Gastroesophageal sphincter (tissue), 4 donors: ENCODE measurements at regions not wholly inside any gene's neighbourhood (a gene's known extent, or its start where the extent isn't known, plus 50 kb on each side); places are given as distances from the start of the nearest gene placed in this dataset.
A peak's percentile ranks its signal among the peaks of the same experiment; 100 is the strongest.

Source experiments
- ATAC-seq: fragments of 150-250 bp; one replicate; pipeline ENCODE4 v1.9.1; 2016; ENCODE audit warnings: mild to moderate bottlenecking, moderate library complexity
- H3K27ac ChIP-seq, 4 donors: fragments of 200-600 bp; sonication (generic) in 3 of 4; 1 replicate in 3 of 4; 2 replicates in 1 of 4; pipeline ENCODE4 v1.5.1; 2016 to 2019
- H3K27me3 ChIP-seq: fragments of 200-600 bp; sonication (generic); one replicate; pipeline ENCODE4 v1.5.1; 2019
- H3K36me3 ChIP-seq, 2 donors: fragments of 200-600 bp; sonication (generic); one replicate each; pipeline ENCODE4 v1.5.1; 2019; ENCODE audit warnings: control low read depth in 1 of 2
- H3K4me1 ChIP-seq, 3 donors: fragments of 200-600 bp; sonication (generic); 1 replicate in 2 of 3; 2 replicates in 1 of 3; pipeline ENCODE4 v1.5.1; 2016 to 2019; ENCODE audit warnings: control low read depth in 2 of 3
- H3K4me3 ChIP-seq, 2 donors: fragments of 200-600 bp; sonication (generic); one replicate each; pipeline ENCODE4 v1.5.1; 2019; ENCODE audit warnings: mild to moderate bottlenecking in 1 of 2, moderate library complexity in 1 of 2
- H3K9me3 ChIP-seq, 3 donors: fragments of 200-600 bp; sonication (generic); one replicate each; pipeline ENCODE4 v1.5.1; 2017 to 2019; ENCODE audit warnings: control low read depth in 2 of 3
- EP300 ChIP-seq: sonication (generic); formaldehyde crosslinking; IDR thresholded peaks from one replicate; pipeline ENCODE4 v1.6.1; 2017; ENCODE audit warnings: antibody characterized with exemption, mild to moderate bottlenecking
- POLR2A ChIP-seq, 2 donors: fragments of 450-650 bp; IDR thresholded peaks; one replicate each; pipeline ENCODE4 v1.6.1; 2017; ENCODE audit warnings: antibody characterized with exemption in 2 of 2, mild to moderate bottlenecking in 2 of 2, moderate library complexity in 1 of 2
- POLR2AphosphoS5 ChIP-seq: sonication (generic); formaldehyde crosslinking; IDR thresholded peaks from one replicate; pipeline ENCODE4 v1.6.1; 2017; ENCODE audit warnings: antibody characterized with exemption
- WGBS, 2 donors: methylation state at CpG; one replicate each; pipeline ENCODE4 v1.1.5; 2018; ENCODE audit warnings: low coverage in 1 of 2; 5-methylcytosine and 5-hydroxymethylcytosine counted together
- TF ChIP-seq, protein P1 (sequence below), 4 experiments: fragments of 200-600 bp in 2 of 4; fragments of 450-650 bp in 2 of 4; sonication (generic) in 1 of 4; IDR thresholded peaks; one replicate each; pipeline ENCODE4 v1.5.1; 2017 to 2019; ENCODE audit warnings: antibody characterized with exemption in 4 of 4, mild to moderate bottlenecking in 2 of 4, moderate library complexity in 2 of 4

DNA sequence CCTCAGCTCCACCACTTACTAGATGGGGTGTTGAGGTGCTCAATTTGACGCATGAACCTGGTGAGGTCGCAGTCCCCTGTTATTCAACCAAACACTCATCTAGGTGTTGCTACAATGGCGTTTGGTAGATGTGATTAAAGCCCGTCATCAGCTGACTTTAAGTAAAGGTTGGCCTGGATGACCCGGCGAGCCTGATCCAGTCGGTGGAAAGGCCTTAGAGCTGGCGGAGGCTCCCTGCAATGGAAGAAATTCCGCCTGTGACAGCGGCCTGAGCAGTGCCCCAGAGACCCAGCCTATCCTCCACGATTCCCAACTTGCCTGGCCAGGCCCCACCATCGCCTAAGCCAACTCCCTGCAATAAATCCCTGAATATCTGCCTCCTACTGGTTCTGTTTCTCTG lies 171.4 kb downstream of the BMP7 start:
- no peak overlapping the region for H3K4me3 ChIP-seq
- no peak for ATAC-seq
- peaks cover 0 to 9% (median 0%) of the 10 kb centered on the region in 3 donors for H3K4me1 ChIP-seq
- no peaks in the 10 kb centered on the region for H3K36me3 ChIP-seq
- H3K9me3 ChIP-seq: no peaks in the 10 kb centered on the region
- no peak overlapping the region for H3K27ac ChIP-seq
- peaks cover 50% of the 10 kb centered on the region for H3K27me3 ChIP-seq
- 71% methylated on average over 5 of the region's 12 CpGs; no CpG with 5 or more reads in 1 of the 2 donors for WGBS, 2 donors
- TF ChIP-seq EP300: no peak
- TF ChIP-seq, protein P1, sequence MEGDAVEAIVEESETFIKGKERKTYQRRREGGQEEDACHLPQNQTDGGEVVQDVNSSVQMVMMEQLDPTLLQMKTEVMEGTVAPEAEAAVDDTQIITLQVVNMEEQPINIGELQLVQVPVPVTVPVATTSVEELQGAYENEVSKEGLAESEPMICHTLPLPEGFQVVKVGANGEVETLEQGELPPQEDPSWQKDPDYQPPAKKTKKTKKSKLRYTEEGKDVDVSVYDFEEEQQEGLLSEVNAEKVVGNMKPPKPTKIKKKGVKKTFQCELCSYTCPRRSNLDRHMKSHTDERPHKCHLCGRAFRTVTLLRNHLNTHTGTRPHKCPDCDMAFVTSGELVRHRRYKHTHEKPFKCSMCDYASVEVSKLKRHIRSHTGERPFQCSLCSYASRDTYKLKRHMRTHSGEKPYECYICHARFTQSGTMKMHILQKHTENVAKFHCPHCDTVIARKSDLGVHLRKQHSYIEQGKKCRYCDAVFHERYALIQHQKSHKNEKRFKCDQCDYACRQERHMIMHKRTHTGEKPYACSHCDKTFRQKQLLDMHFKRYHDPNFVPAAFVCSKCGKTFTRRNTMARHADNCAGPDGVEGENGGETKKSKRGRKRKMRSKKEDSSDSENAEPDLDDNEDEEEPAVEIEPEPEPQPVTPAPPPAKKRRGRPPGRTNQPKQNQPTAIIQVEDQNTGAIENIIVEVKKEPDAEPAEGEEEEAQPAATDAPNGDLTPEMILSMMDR (IDR thresholded peaks at IDR 0.05): no peak
- TF ChIP-seq POLR2A (IDR thresholded peaks at IDR 0.05): no peak
- TF ChIP-seq POLR2AphosphoS5: no peak

DNA sequence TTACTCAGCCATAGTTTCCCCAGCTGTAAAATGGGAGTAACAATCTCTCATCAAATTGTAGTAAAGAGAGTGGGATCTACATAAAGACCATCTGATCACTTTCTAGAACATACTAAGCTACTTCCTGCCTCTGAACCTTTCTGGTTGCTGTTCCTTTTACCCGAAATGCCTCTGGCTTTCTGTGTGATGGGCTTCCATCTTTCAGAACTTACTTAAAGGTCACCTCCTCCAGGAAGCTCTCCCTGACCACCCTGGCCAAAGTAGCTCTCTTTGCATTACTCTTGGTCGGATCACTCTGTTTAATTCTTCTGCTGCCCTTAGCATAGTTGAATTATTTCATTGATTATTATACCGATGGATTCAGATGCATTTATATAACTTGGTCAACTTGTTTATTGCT lies 171.0 kb downstream of the BMP7 start:
- H3K36me3 ChIP-seq: no peaks in the 10 kb centered on the region
- 80 to 89% methylated on average over 3 of the region's 3 CpGs for WGBS, 2 donors
- H3K4me1 ChIP-seq: peaks cover 0 to 9% (median 0%) of the 10 kb centered on the region in 3 donors
- TF ChIP-seq, protein P1 (IDR thresholded peaks at IDR 0.05): no peak
- TF ChIP-seq POLR2A (IDR thresholded peaks at IDR 0.05): no peak
- no peak for TF ChIP-seq POLR2AphosphoS5
- TF ChIP-seq EP300: no peak
- no peaks in the 10 kb centered on the region for H3K9me3 ChIP-seq
- no peak for ATAC-seq
- H3K27ac ChIP-seq: no peak overlapping the region
- H3K27me3 ChIP-seq: peaks cover 49% of the 10 kb centered on the region
- no peak overlapping the region for H3K4me3 ChIP-seq

DNA sequence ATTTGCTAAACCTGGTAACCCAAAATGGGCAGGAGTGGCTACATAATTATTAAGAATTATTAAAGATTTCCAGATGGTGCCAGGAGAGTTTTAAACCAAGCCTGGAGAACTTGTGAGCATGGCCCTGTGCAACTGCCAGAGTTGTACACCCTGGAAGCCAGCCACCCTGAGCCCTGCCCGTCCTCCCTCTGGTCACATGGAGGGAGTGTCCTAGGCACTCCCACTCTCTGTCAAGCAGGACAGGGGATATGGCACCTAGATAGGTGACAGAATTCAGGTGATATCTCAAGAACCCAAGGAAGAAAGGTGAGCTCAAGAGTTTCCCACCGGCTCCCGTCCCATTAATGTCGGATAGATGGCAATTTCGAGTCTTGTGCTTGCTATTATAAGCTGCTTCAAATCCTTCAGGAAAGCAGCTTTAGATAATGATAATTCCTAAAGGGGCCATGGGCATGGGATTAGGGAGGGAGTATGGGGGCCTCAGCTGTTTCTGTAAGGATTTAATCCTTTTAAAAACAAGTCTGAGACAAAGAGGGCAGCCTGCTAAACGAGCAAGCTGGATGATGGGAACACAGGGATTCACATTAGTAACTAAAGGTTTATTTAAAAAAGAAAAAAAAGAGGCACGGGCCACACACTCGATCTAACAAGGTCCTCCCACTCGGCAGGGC lies 169.1 kb downstream of the BMP7 start:
- Histone ChIP-seq H3K27ac (no peak overlapping the region), H3K36me3 (no peaks in the 10 kb centered on the region), H3K4me3 (no peak overlapping the region), H3K9me3 (no peaks in the 10 kb centered on the region), H3K4me1 (peaks cover 0 to 1% (median 0%) of the 10 kb centered on the region in 3 donors), H3K27me3 (peaks cover 41% of the 10 kb centered on the region)
- 37 to 48% methylated on average over 8 to 9 of the region's 9 CpGs for WGBS, 2 donors
- TF ChIP-seq POLR2AphosphoS5 (no peak), EP300 (no peak), POLR2A (IDR thresholded peaks at IDR 0.05) (no peak)
- TF ChIP-seq, protein P1 (IDR thresholded peaks at IDR 0.05): no peak
- no peak for ATAC-seq

DNA sequence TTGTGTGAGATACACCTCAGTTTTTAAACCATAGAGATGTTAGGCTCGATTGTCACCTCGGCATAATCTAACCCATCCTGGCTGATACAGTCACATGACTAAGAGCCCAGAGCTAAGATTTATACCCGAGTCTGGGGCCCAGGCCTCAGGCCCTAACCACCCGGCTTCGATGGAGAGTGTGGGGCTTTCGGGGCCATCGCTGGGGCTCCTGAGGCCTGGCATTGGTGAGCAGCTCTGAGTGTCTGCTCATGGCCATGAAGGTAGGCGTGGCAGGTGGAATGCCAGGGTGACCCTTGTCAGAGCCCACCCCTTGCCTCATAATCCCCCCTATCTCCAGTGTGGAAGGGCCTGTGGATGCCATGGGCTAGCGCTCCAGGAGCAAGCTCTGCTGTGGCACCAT lies 164.3 kb downstream of the BMP7 start:
- no peak for ATAC-seq
- Histone ChIP-seq H3K36me3 (no peaks in the 10 kb centered on the region), H3K9me3 (no peaks in the 10 kb centered on the region), H3K27me3 (peaks cover 50% of the 10 kb centered on the region), H3K4me3 (no peak overlapping the region), H3K27ac (no peak overlapping the region), H3K4me1 (no peaks in the 10 kb centered on the region)
- TF ChIP-seq POLR2AphosphoS5 (no peak), EP300 (no peak), POLR2A (IDR thresholded peaks at IDR 0.05) (no peak)
- TF ChIP-seq, protein P1 (IDR thresholded peaks at IDR 0.05): no peak
- WGBS, 2 donors: 92% methylated on average over 2 of the region's 9 CpGs; no CpG with 5 or more reads in 1 of the 2 donors

DNA sequence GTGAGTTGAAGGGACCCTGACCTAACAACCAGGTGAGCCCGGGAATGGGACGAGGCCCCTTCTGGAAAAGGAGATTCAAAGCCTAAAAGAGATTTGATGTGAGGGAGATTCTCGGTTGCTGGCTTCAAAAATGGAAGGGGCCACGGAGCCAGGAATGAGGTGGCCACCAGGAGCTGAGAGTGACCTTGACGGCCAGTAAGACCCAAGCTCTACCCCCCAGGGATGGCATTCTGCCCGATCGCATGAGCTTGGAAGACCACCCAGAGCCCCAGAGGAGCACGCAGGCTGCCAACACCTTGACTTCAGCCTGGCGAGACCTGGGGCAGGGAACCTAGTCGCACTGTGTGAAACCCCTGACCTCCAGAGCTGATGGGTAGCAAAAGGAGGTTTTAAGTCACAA lies 163.9 kb downstream of the BMP7 start:
- Histone ChIP-seq H3K36me3 (no peaks in the 10 kb centered on the region), H3K27ac (peak overlapping the region in 2 of 4 donors; percentile 4 to 26), H3K4me1 (no peaks in the 10 kb centered on the region), H3K9me3 (no peaks in the 10 kb centered on the region), H3K27me3 (peaks cover 48% of the 10 kb centered on the region), H3K4me3 (no peak overlapping the region)
- TF ChIP-seq POLR2A (IDR thresholded peaks at IDR 0.05) (no peak), POLR2AphosphoS5 (no peak), EP300 (no peak)
- TF ChIP-seq, protein P1 (IDR thresholded peaks at IDR 0.05): no peak
- ATAC-seq: no peak
- WGBS, 2 donors: 80 to 87% methylated on average over 1 to 6 of the region's 10 CpGs
